ENCODE measurements at regions not wholly inside any gene's neighbourhood (a gene's known extent, or its start where the extent isn't known, plus 50 kb on each side); places are given as distances from the start of the nearest gene placed in this dataset.

DNA sequence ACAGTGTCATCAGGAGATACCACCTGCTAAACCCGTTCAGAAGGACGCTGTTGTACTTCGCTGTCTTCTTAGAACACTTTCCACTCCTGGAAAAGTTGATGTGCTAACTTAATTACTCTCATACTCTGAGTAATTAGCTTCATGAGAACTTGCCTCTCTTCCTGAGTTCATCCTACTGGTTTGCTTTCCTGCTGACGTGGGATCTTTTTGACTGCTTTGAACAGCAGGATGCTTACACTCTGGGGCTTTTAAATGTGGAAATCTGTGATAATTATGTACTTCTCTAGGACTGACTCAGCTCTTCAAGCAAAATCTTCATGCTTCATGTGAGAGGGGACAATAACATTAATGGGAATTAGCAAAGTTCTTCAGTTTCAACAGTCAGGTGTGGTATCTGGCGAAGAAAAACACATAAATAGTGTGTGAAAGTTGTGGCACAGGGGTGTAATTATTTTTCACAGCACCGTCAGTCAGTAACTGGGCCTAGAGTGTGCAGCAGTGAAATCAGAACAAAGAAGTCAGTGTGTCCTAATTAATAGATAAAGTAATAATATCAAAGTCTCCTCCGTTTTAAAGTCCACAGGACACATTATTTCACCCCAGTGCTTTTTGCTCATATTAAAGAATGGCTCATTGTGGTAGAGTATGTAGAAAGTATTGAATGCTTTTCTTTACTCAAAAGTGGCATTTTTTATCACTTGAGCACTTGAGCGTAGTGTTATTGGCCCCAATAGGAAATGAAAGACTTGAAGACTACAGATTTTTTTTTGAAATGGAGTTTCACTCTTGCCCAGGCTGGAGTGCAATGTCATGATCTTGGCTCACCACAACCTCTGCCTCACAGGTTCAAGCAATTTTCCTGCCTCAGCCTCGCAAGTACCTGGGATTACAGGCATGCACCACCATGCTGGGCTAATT lies 140.9 kb upstream of the DMRT1 start:
- TF ChIP-seq, protein P1, sequence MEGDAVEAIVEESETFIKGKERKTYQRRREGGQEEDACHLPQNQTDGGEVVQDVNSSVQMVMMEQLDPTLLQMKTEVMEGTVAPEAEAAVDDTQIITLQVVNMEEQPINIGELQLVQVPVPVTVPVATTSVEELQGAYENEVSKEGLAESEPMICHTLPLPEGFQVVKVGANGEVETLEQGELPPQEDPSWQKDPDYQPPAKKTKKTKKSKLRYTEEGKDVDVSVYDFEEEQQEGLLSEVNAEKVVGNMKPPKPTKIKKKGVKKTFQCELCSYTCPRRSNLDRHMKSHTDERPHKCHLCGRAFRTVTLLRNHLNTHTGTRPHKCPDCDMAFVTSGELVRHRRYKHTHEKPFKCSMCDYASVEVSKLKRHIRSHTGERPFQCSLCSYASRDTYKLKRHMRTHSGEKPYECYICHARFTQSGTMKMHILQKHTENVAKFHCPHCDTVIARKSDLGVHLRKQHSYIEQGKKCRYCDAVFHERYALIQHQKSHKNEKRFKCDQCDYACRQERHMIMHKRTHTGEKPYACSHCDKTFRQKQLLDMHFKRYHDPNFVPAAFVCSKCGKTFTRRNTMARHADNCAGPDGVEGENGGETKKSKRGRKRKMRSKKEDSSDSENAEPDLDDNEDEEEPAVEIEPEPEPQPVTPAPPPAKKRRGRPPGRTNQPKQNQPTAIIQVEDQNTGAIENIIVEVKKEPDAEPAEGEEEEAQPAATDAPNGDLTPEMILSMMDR (IDR thresholded peaks at IDR 0.05), result no peak
- no peak for TF ChIP-seq ZFX (IDR thresholded peaks at IDR 0.05; ENCODE audit: borderline replicate concordance)

Data from 22Rv1 (cell line).